GM12873 (cell line): ENCODE measurements at regions not wholly inside any gene's neighbourhood (a gene's known extent, or its start where the extent isn't known, plus 50 kb on each side); places are given as distances from the start of the nearest gene placed in this dataset.

Source experiments
- TF ChIP-seq, protein P1 (sequence below): IDR thresholded peaks from 2 replicates; pipeline ENCODE4 v1.5.1; 2012; ENCODE audit warnings: low read depth, mild to moderate bottlenecking, moderate library complexity, low read length, control low read depth; ENCODE audit not compliant: insufficient read depth; ENCODE audit errors: missing control alignments

DNA sequence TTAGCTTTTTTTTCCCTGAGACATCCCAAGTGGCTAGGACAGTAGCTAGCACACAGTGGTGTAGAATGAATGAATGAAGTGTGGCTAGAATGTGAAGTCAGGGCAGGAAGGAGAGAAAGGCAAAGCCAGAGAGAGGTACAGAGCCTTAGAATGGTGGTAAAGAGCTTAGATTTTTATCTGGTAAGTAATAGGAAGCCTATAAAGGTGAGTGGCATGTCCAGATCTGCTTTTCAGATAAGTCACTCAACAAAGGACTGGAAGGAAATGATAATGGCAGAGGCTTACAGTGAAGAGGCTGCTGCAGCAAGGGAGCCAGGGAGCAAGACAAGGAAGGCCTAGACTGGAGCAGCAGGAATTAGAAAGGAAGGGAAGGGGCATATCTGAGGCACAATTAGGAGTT is 96.0 kb upstream of the PRDM1 start:
- TF ChIP-seq, protein P1, sequence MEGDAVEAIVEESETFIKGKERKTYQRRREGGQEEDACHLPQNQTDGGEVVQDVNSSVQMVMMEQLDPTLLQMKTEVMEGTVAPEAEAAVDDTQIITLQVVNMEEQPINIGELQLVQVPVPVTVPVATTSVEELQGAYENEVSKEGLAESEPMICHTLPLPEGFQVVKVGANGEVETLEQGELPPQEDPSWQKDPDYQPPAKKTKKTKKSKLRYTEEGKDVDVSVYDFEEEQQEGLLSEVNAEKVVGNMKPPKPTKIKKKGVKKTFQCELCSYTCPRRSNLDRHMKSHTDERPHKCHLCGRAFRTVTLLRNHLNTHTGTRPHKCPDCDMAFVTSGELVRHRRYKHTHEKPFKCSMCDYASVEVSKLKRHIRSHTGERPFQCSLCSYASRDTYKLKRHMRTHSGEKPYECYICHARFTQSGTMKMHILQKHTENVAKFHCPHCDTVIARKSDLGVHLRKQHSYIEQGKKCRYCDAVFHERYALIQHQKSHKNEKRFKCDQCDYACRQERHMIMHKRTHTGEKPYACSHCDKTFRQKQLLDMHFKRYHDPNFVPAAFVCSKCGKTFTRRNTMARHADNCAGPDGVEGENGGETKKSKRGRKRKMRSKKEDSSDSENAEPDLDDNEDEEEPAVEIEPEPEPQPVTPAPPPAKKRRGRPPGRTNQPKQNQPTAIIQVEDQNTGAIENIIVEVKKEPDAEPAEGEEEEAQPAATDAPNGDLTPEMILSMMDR, result no peak

DNA sequence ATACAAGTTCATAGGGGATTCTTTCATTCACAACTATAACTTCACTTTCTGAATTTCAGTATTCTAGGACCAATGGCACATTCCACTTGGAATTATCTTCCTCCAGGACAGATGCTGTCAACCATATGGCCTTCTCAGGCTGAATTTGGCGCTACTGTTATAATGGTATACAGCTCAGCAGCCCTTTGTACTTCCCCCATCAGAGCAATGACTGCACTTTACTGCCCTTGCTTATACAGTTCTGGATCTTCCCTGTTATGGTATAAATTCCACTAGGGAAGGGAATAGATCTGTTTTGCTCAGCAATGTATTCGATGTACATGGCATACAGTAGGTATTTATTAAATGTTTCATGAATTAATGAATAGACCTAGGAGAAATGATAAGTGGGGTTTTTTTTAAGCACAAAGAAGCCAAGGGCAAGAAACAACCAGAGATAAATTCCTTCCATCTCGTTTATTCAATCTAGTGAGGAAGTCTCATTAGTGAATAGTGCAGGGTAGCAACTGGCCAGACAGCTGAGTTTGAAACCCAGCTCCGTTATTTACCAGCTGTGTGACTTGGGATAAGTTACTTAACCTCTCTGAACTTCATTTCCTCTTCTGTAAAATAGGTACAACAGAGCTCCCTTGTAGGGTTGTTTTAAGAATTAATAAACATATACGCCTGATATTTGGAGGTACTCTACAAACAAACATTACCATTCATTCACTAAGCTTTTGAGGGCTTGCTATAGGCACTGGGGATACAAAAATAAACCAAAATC is 97.1 kb upstream of the PRDM1 start:
- TF ChIP-seq, protein P1, result no peak

DNA sequence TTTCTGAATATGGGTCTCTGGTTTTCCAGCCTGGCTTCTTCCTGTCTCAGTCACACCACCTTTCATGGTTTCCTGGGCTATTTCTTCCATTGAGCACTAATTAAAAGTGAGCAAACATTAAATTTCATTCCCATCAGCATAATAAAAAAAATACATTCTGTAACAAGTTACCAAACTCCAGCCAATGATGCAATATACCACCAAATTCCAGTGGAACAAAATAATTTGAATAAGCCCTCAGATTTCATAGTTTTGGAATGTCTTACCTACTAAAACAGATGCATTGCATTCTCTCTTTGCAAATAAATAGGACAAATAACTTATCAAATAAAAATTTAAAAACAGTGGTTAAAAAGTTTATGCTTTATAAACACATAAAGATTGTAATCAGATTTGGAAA is 97.8 kb upstream of the PRDM1 start:
- TF ChIP-seq, protein P1, result no peak

DNA sequence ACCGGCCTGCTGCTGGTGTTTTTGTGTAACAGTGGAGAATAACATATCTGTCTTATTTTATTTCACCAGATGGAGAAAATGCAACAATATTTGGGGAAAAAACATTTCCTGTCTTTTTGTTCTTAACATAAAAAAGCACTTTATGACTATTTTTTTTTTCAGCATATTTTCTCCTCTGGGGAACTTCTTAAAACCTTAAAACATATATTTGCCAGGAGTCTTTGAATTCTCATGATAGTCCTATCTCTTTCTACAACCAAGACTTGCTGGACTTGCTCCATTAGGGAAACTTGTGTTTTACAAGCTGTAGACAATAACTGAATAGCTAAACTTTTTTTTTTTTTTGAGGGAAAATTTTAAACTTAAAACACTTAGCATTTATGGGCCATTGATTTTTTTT is 98.6 kb upstream of the PRDM1 start:
- TF ChIP-seq, protein P1, result no peak

DNA sequence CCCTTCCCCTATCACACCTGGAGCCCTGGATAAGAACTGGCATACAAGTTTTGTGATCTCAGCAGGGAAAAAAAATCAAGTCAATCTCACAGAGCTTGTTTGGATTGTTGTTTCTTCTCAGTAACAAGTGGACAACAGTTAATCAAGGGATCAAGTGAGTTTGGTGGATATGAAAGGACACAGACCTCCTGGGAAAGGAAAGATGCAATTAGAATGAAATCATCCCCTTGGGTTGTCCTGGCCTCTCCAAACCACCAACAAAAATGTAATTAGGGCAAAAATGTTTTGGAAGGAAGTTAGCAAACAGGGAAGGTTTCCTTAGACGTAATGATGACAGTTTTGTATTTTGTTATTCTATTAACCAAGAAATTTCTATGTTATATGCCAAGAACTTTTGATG is 99.1 kb upstream of the PRDM1 start:
- TF ChIP-seq, protein P1, result no peak

DNA sequence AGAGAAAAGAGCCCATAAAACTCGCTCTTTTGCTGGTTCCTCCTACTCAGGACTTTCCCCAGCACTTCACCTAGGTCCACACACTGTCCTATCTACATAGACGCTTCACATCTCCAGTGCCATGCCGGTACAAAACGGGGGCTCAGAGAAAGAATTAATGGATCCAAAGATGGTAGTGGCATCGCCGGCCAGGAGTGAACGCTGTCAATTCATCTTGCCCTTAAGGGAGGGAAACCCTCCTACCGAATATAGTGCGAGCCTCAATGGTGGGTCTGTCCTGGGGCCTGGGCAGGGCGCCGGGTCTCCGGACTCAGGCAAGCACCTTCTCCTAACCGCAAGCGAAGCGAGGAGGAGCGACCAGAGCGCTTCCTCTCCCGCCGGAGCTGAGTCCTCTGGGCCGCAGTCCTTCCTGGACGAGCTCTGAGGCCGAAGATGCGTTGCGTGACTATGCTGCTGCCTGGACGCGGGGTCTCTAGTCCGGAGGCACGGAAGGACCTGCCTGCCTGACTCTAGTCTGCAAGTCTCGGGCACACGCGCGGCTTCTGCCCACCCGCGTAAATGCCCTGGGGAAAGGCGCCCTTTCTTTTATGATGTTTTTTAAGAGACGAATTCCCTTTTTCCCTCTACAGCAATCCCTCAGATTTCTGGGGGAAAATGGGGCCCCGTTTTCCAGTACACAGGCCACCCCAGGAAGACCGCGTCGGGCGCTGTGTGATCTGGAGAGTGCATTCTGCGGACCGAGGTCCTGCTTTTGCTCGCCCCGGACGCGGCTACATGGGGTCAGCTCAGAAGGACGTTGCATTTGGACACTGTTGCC is 100.1 kb upstream of the PRDM1 start:
- TF ChIP-seq, protein P1, result no peak

DNA sequence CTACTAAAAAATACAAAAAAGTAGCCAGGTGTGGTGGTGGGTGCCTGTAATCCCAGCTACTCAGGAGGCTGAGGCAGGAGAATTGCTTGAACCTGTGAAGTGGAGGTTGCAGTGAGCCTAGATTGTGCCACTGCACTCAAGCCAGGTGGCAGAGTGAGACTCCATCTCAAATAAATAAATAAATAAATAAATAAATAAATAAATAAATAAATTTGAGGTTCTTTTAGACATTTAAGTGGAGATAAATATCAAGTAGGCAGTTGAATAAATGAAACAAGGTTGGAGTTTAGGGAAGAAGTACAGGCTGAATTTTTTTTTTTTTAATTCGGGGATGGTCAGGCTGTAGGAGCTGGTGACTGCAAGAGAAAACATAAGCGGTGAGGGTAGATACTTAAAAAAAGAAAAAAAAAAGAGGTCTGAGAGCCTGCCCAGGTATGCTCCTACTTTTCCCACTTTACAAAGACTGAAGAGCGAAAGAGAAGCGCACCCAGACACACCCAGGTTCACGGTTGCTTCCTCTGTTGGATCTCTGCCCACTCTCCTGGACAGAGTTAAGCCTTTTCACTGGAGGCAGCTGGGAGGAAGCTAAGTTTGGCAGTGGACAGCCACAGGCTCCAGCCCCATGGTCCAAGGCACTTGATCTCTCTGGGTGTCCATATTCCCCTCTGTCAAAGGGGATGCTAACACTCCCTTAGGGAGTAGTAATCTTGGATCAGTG is 100.9 kb upstream of the PRDM1 start:
- TF ChIP-seq, protein P1, result no peak
